Endothelial cell (in vitro differentiated cells): ENCODE measurements at regions not wholly inside any gene's neighbourhood (a gene's known extent, or its start where the extent isn't known, plus 50 kb on each side); places are given as distances from the start of the nearest gene placed in this dataset.

Experiments used
- DNase-seq: peaks from one replicate; pipeline ENCODE4 v3.0.0; 2021; ENCODE audit warnings: low spot score
- H3K27ac Mint-ChIP-seq: one replicate; pipeline ENCODE4 v1.8.0; 2021; ENCODE audit warnings: mixed read lengths, inconsistent platforms; ENCODE audit not compliant: unreplicated experiment
- H3K27me3 Mint-ChIP-seq: one replicate; pipeline ENCODE4 v1.8.0; 2021; ENCODE audit warnings: mild to moderate bottlenecking, moderate library complexity, mixed read lengths, inconsistent platforms; ENCODE audit not compliant: unreplicated experiment
- H3K36me3 Mint-ChIP-seq: one replicate; pipeline ENCODE4 v1.8.0; 2021; ENCODE audit warnings: mild to moderate bottlenecking, low read depth, mixed read lengths, inconsistent platforms; ENCODE audit not compliant: unreplicated experiment
- H3K4me1 Mint-ChIP-seq: one replicate; pipeline ENCODE4 v1.8.0; 2021; ENCODE audit warnings: mild to moderate bottlenecking, mixed read lengths, inconsistent platforms; ENCODE audit not compliant: unreplicated experiment
- H3K4me3 Mint-ChIP-seq: one replicate; pipeline ENCODE4 v1.8.0; 2021; ENCODE audit warnings: mild to moderate bottlenecking, mixed read lengths, inconsistent platforms; ENCODE audit not compliant: unreplicated experiment
- H3K9me3 Mint-ChIP-seq: one replicate; pipeline ENCODE4 v1.8.0; 2021; ENCODE audit warnings: mixed read lengths, inconsistent platforms; ENCODE audit not compliant: unreplicated experiment
- CTCF ChIP-seq: fragments of 200-600 bp; sonication (generic); IDR thresholded peaks from one replicate; pipeline ENCODE4 v1.5.0; 2021; ENCODE audit warnings: antibody characterized with exemption; ENCODE audit not compliant: unreplicated experiment

GRCh38 chr1:2862814-2863647 is 61.5 kb upstream of the TTC34 start:
- peaks cover 7% of the 10 kb centered on the region for H3K27me3 Mint-ChIP-seq
- H3K9me3 Mint-ChIP-seq, result peaks cover 9% of the 10 kb centered on the region
- no peak for TF ChIP-seq CTCF
- peaks cover 2% of the 10 kb centered on the region for H3K4me1 Mint-ChIP-seq
- no peak overlapping the region for H3K4me3 Mint-ChIP-seq
- DNase-seq, result no peak
- no peak overlapping the region for H3K27ac Mint-ChIP-seq
- H3K36me3 Mint-ChIP-seq, result no peaks in the 10 kb centered on the region

GRCh38 chr1:2863648-2863963 is 62.1 kb upstream of the TTC34 start:
- peaks cover 6% of the 10 kb centered on the region for H3K9me3 Mint-ChIP-seq
- H3K27ac Mint-ChIP-seq, result no peak overlapping the region
- peaks cover 2% of the 10 kb centered on the region for H3K4me1 Mint-ChIP-seq
- TF ChIP-seq CTCF, result no peak
- H3K36me3 Mint-ChIP-seq, result no peaks in the 10 kb centered on the region
- H3K27me3 Mint-ChIP-seq, result peaks cover 7% of the 10 kb centered on the region
- no peak overlapping the region for H3K4me3 Mint-ChIP-seq
- DNase-seq, result no peak

GRCh38 chr1:2864203-2864905 is 62.9 kb upstream of the TTC34 start:
- Mint-ChIP-seq H3K27ac (no peak overlapping the region), H3K27me3 (peaks cover 4% of the 10 kb centered on the region), H3K4me1 (no peaks in the 10 kb centered on the region), H3K9me3 (no peaks in the 10 kb centered on the region), H3K36me3 (no peaks in the 10 kb centered on the region), H3K4me3 (no peak overlapping the region)
- no peak for DNase-seq
- no peak for TF ChIP-seq CTCF

- no peaks in the 10 kb centered on the region for H3K4me1 Mint-ChIP-seq
- no peaks in the 10 kb centered on the region for H3K9me3 Mint-ChIP-seq
- H3K27me3 Mint-ChIP-seq, result peaks cover 4% of the 10 kb centered on the region
- no peak overlapping the region for H3K4me3 Mint-ChIP-seq
- H3K27ac Mint-ChIP-seq, result no peak overlapping the region
- H3K36me3 Mint-ChIP-seq, result no peaks in the 10 kb centered on the region
- TF ChIP-seq CTCF, result no peak
- DNase-seq, result no peak
Observed at GRCh38 chr1:2865000-2865399, 63.5 kb upstream of the TTC34 start.
